AML-193 (cell line): ENCODE measurements at regions not wholly inside any gene's neighbourhood (a gene's known extent, or its start where the extent isn't known, plus 50 kb on each side); places are given as distances from the start of the nearest gene placed in this dataset.
"Not testable (repeated sequence)": the region's sequence is repeated elsewhere in the genome, so short reads cannot be mapped to it uniquely, and the experiment has no call there.

Experiments used
- DNase-seq, 2 experiments: peaks; one replicate each; lab custom pipeline; 2025; lab: John Stamatoyannopoulos, UW

DNA sequence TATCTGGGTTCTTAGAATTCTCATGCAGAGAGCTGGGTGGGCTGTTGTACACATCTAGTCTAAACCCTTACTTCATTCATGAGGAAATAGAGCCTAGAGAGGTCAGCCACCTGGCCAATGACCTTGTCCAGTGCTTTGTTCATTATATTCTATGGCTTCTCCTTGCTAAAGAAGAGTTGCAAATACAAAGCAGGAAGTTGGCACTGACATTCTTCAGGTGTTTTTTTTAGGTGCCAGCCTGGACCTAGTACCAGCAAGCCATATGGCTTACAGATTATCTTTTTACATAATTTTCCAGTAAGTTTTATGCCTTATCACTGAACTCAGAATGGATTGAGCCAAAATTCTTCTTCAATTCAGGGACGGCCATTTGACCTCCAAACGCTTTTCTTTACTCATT, 54.7 kb upstream of the PGM2 start:
- no peak for DNase-seq

DNA sequence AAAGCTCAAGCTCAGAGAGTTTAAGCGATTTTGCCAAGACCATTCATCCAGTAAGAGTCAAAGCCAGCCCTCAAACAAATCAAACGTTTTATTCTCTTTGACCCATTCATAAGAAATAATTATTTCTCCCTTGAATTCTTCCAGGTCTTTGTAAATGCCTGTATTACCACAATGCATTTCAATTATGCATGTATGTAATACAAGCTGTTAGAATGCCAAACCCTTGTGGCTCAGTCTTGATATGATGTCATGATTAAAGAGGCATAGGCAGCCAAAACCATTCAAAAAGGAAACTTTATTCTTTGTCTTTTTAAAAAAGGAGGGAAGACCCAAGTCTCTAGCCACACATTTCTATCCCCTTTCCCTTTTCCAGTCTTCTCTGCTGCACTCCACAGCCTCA, 56.5 kb upstream of the PGM2 start:
- DNase-seq, result no peak

DNA sequence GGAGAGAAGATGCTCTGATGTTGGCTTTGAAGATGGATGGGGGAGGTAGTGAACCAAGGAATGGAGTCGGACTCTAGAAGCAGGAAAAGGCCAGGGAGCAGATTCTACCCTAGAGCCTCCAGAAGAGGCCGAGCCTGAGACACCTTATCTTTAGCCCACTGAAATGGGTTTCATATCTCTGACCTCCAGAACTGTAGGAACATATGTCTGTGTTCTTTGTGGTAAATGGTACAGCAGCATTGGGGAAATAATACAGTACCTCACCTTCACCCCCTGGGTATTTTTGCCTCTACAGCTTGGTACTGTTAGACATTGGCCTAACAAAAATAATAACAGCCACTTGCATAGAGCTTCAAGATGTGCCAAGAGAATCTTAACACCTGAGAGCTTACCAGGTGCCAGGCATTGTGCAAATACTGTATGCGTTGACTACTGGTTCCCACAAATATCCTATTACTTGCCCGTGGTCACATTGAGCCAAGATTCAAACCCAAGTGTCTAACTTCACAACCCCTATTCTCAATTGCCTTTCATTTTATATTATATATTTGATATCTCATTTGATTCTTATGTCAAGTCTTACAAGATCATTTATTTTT, 57.0 kb upstream of the PGM2 start:
- DNase-seq, result no peak

DNA sequence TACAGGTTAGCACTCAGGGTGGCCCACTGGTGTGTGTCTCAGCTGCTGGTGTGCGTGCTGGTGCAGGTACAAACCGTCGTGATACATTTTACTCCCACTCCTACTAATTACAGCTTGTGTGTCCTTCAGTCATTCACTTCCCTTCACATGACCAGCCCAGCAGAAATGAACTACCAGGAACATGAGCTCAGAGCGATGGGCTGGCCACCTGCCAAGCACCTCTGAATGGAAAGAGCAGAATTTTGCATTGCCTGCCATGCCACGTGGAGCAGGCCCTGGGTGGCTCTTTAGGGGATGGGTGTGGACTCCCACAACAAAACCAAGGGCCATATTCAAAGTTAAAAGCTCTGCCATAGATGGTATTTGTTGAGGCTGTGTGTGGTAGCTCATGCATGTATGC, 58.9 kb upstream of the PGM2 start:
- no peak for DNase-seq

DNA sequence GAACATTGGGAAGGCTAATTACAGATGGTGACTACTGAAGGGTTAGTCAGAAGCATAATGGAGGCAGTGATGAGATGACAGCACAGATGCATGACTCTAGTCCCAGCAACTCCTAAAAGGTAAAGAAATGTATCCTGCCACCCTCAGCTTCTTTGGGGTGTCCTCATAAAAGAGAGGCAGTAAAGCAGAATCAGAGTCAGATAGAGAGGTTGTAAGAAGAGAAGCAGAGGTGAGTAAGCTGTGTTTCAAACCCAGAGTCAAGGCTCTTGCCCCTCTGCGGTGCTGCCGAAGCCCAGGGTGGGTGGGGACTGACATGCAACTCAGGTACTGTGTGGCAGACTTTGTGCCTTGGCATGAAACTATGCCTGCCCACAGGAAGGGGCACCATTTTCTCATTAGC, 59.5 kb upstream of the PGM2 start:
- no peak for DNase-seq

DNA sequence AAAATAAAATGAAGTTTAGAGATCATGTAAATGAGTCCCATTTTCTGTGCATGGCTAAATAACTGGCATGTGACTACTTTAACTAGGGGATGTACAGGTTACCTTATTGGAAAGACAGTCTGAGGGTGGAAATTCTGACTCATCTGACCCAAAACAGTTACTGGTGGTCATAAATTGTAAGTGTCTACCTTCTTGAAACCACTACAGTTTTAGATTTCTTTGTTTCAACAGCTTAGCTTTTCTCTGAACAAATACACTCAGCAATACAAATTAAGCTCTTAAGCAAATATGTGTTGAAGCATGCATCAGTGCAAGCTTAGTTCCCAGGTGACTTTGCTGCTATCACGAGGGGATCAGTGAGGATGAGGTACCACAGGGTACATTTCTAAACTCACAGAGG, 60.7 kb upstream of the PGM2 start:
- no peak for DNase-seq

DNA sequence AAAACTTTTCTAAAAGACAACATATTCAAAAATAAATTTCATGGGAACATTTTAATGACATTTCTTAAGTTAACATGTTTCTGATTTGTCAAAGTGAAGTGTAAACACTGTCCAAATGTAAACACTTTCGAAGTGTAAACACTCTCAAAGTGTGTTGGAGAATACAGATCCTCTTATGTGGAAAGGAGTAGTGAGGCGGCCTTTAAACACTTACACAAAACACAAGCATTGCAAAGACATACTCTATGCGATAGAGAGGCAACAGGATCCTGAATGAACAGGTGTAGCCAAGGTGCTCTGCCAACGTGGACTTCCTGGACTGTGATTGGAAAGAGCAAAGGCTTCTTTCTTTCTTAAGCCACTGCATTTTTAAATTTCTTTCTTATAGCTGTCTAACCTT, 62.7 kb upstream of the PGM2 start:
- DNase-seq, result no peak

DNA sequence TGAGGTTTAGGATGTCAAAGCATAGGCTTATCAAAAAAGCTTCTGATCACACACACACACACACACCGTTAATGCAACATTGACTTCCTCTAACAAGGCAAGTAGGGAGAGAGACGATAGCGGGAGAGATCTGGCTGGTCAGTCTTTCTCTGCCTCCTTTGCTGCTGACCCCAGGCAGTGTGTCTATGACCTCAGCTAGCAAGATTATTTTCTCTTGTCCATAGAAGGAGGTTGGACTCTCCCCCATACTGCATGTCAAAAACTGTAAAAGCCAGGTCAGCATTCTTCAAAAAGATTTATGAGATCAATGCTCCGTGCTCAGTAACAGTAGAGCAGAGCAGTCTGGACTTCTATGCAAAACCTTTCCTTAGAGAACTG, 63.5 kb upstream of the PGM2 start:
- no peak for DNase-seq

DNA sequence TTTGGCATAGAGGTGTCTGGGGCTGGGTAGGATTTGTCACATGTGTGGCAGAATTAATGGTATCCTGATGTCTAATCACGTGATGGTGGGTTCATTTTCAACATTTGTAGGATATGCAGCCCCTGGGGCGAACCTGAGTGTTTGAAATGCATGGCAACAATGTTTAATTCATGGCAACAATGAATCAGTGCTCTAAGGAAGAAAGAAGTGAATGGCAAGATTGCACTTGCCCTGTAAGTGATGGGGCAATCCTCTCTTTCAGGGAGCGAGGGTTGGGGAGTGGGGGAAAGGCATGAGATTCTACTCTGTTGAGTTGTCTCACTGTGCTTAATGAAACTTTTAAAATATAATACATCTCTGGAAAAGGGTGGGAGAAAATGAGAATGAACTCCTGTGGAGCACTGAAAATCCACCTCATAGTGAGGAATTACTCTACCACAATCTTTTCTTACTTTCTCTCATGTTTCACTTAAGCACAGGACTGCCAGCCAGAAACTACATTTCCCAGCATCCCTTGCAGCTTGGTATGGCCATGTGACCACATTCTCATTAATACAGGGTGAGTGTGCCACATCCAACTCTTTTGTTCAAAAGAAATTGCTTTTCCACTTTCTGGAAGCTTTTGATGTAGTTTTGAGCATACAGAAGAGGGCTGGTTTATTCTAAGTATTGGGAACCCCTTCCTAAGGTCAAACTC, 64.0 kb upstream of the PGM2 start:
- peak; percentile 13 to 32 for DNase-seq

DNA sequence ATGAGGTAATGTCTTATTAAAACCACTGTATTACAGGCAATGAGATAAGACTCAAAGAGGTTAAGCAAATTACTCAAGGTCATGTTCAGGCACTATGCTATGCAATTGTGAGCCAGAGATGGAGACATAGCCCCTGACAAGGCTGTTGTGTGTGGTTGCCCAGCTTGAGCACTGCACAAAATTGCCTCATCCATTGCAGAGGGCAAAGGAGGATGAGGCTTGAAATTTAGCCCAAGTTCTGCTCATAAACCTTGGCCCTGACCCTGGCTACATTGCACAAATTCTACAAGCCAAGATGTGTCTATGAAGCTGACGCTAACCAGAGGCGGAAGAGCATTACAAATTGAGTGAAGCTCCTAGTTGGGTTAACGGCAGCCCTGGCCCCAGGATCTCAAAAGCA, 65.6 kb upstream of the PGM2 start:
- peak; percentile 37 for DNase-seq

DNA sequence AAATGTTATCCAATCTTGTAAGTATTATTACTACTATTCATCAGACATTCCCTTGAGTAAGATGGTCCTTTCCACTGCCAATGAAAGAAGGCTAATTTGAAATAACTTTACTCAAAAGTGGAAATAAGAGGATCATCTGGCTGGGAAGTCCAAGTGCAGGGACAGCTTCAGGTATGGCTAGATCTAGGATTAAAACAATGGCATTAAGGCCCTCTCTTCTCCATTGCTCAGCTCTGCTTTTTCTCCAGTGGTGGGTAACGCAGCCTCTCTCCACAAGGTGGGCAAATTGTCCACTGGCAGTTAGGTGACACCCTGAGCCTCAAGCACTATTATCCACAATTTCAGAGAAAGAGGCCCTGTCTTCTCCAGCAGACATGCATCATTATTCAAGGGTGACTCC, 66.7 kb upstream of the PGM2 start:
- DNase-seq, result no peak

DNA sequence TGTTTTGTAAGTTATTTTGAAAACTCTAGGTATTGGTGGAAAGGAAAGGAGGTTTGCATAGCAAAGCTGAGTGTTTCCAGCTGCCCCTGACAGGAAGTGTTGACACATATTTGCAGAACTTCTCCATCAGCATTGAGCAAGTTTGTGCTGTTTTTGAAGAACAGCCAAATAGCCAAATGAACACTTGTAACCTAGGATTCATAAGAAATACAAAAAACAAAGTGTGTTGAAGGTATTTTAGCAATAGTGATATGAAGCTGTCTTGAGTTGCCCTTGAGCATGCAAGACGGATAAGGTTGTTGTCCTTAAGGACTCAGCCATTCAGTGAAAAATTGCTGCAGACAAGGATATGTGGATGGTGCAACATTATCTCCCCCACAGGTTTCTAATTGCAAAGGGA, 68.3 kb upstream of the PGM2 start:
- peak; percentile 96 to 97 for DNase-seq

DNA sequence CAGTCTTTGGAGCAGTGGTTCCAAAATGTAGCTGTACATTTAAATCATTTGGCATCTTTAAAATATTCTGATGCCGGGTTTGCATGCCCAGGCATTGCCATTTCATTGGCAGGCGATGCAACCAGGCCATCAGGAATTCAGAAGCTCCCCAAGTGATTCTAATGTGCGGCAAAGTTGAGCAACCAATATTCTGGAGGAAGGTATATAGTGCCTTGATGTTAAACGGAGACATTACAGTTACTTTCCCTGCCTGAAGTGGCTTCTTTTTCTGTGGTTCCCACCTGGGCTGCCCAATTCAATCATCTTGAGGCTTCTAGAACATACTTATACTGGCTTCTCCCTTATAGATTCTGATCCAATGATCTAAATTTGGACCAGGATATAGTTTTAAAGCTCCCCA, 68.7 kb upstream of the PGM2 start:
- peak; percentile 45 to 57 for DNase-seq

DNA sequence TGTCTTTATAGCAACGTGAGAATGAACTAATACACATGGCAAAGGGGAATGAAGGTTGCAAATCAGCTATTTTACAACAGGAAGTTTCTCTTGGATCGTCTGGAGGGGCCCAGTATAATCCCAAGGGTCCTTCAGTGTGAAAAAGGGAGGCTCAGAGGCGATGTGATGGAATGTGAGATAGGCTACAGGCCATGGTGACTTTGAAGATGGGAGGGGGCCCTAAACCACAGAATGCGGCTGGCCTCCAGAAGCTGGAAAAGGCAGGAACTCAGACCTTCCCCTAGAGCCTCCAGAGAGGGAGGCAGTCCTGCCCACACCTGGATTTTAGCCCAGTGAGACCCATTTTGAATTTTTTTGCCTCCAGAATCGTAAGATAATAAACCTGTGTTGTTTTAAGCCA, 69.4 kb upstream of the PGM2 start:
- no peak for DNase-seq

DNA sequence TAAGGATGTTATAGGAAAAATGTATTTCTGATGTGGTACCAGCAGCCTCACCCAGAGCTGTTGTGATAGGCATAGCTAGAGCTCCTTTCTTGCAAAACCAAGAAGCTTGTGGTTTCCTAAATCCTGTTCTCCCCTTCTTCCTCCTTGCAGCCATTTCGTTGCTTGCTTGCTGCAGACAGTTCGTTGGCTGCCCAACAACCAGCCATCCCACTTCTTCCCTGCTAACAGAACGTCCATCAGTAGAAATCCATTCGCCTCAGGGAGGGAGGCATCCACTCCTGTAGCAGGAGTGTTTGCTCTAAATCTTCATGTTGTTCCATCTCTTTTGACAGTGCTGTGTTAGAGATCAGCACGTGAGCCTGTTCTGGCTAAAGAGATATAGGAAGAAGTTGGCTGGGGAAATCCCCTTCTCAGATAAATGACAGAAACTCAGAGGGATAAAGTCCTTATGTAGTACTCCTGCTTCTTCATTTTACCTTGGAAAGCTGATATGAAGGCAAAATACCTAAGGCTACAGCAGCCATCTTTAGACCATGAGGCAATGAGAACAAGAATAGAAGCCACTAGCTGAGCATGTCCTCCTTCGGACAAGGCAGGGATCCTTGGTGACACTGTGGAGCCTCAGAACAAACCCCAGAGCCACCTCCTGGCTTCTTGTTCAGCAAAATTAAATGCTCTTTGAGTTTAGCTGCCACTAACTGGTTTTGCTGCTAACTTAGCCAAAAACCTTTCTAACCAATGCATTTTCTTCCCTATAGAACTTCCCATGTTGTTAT, 68.4 kb upstream of the RELL1 start:
- peak; percentile 80 to 87 for DNase-seq

DNA sequence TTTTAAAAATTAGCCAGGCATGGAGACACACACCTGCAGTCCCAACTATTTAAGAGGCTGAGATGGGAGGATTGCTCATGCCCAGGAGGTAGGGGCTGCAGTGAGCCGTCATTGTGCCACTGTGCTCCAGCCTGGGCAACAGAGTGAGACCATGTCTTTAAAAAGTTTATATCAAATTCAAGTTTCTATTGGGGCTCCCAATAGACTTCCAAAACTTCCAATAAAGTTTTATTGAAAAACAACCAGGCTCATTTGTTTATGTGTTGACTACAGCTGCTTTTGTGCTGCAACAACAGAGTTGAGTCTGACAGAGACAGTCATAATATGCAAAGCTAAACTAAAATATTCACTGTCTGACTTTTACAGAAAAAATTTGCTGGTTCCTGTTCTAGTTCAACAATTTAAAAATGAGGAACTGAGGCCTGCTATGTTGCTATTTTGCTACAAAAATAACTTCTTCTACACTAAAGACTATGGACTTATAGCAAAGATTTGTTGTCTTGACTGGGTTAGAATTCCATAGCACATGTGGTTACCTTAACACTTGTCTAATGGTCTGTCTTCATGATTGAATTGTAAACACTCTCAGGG, 63.3 kb upstream of the RELL1 start:
- peak; percentile 32 to 66 for DNase-seq

DNA sequence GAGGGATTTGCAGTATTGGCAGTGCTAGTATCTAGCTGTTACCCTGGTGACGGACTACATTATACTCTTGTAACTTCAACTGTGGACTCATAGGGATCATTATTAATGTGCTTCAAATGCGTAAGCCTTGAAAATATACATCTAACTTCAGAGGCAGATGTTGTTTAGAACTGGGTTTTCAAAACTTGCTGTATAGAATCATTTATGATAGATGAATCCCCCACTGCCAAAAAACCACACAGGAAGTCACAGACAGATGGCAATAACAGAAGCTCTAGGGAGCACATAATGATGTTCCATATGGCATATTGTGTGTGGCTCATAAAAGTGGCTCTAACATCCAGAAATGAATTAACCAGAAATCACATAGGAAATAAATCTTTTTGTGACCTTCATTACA, 62.3 kb upstream of the RELL1 start:
- DNase-seq, result peak; percentile 75 to 80

DNA sequence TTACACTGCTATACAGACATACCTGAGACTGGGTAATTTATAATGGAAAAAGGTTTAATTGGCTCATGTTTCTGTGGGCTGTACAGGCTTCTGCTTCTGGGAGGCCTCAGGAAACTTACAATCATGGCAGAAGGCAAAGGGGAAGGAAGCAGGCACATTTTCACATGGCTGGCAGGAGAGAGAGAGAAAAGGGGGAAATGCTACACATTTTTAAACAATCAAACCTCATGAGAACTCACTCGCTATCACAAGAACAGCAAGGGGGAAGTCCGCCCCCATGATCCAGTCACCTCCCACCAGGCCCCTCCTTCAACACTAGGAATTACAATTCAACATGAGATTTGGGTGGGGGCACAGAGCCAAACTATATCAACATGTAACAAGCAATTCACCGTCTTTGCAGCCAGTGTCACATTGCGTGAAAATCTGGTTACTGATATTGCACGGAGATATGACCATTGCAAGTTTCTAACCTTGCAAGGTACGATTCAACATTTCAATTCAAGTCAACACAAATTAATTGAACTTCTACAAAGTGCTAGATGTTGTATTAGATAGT, 61.7 kb upstream of the RELL1 start:
- DNase-seq, result no peak

DNA sequence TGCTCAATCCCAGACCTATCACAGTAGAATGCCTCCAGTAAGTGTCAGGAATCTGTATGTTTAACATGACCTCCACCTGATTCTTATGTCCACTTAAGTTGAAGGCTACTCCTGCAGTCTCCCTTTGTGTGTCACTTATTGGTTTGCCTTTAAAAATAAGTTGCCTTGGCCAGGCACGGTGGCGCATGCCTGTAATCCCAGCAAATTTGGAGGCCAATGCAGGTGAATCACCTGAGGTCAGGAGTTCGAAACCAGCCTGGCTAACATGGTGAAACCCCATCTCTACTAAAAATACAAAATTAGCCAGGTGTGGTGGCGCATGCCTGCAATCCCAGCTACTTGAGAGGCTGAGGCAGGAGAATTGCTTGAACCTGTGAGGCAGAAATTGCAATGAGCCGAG, 60.7 kb upstream of the RELL1 start:
- not testable (repeated sequence) for DNase-seq

DNA sequence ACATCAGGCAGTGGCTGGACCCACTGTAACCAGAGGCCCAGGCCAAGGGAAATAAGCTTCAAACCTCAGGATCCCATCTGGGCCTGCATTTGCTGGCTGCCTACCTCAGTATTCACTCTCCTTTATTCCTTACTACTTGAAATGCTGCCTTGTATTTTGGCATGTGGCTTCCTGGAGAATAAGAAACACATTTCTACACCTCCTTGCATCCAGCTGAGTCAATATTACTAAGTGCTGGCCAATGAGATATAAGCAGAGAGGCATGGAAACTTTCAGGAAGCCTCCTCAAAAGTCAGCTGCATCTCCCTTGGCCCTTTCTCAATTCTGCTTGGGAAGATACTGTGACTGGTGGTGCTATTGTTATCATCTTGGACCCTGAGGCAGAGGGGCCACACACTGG, 59.8 kb upstream of the RELL1 start:
- no peak for DNase-seq

DNA sequence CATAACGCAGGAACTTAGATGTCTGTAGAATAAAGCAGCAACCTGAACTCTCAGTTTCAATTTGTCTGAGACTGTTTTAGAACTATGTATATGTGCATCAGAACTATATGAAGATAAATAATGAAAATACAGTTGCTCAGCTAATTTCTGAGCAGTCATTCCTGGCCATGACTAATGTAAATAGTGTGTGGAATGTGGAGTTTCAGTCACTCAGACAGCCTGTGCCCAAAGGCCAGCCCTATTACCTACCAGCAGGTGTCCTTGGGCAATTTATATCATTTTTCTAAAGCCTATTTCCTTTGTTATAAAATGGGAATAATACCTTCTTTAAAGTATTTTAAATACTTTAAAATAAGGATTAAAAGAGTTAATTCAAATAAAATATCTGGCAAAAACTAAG, 56.0 kb upstream of the RELL1 start:
- DNase-seq, result no peak

DNA sequence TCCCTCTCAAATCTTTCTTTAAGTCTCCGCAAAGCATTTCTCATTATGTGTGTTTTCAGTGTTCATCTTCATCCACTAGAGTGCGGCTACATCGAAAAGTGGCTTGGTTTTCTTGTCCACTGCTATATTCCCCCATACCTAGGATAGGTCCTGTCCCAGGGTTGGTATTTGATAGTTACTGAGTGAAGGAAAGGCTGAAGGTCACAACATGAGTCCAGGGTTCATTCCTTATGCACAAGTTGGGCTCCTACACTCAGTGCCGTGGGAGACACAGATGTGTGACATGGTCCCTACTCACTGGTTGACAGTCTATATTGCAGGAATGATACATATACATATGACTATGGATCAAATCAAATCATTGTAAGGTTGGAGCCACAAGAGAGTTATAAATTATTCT, 55.4 kb upstream of the RELL1 start:
- no peak for DNase-seq

DNA sequence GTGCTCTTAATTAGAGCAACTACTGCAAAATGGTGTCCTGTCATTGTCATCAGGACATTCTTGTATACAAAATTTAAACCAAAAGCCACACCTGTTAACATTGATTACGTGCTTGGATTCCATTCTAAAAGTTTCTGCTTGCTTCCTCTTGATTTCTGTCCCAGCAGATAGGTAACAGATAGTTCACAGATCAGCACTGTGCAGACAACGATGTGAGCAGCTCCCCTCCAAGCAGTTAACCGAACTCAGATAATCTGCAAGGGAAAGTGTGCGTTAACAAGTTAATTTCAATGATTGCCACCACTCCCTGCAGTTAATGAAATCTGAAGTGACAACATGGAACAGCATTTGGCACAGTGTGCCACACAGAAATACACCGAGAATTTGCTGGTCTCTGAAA, 54.4 kb upstream of the RELL1 start:
- no peak for DNase-seq
